H9 (cell line): ENCODE measurements at regions not wholly inside any gene's neighbourhood (a gene's known extent, or its start where the extent isn't known, plus 50 kb on each side); places are given as distances from the start of the nearest gene placed in this dataset.

Source experiments
- DNase-seq: peaks from one replicate; pipeline ENCODE4 v3.0.0-alpha.2; 2017
- H2AFZ ChIP-seq: one replicate; pipeline ENCODE4 v1.6.1; 2013; ENCODE audit warnings: mild to moderate bottlenecking, low read length, control low read depth, moderate library complexity
- H2AK5ac ChIP-seq: 2 replicates; pipeline ENCODE4 v1.6.1; 2013; ENCODE audit warnings: low read length, control low read depth, mixed read lengths; ENCODE audit not compliant: insufficient read length
- H2BK120ac ChIP-seq: one replicate; pipeline ENCODE4 v1.6.1; 2013; ENCODE audit warnings: low read depth, mild to moderate bottlenecking, low read length, control low read depth, inconsistent platforms; ENCODE audit not compliant: poor library complexity, severe bottlenecking
- H2BK12ac ChIP-seq: 2 replicates; pipeline ENCODE4 v1.6.1; 2013; ENCODE audit warnings: low read length, control low read depth, mixed read lengths, low read depth; ENCODE audit not compliant: insufficient read length
- H2BK15ac ChIP-seq: 2 replicates; pipeline ENCODE4 v1.6.1; 2013; ENCODE audit warnings: low read depth, low read length, control low read depth
- H2BK20ac ChIP-seq: one replicate; pipeline ENCODE4 v1.6.1; 2013; ENCODE audit warnings: low read depth, mild to moderate bottlenecking, low read length, control low read depth, inconsistent platforms; ENCODE audit not compliant: poor library complexity, severe bottlenecking
- H2BK5ac ChIP-seq: 2 replicates; pipeline ENCODE4 v1.6.1; 2013; ENCODE audit warnings: low read length, control low read depth, mixed read lengths; ENCODE audit not compliant: insufficient read length
- H3K14ac ChIP-seq: 2 replicates; pipeline ENCODE4 v1.6.1; 2013; ENCODE audit warnings: low read length, control low read depth; ENCODE audit not compliant: insufficient read depth
- H3K18ac ChIP-seq: 2 replicates; pipeline ENCODE4 v1.6.1; 2013; ENCODE audit warnings: low read depth, mild to moderate bottlenecking, mixed read lengths, low read length, control low read depth; ENCODE audit not compliant: insufficient read length
- H3K23ac ChIP-seq: 2 replicates; pipeline ENCODE4 v1.6.1; 2013; ENCODE audit warnings: low read length, control low read depth, mixed read lengths, low read depth; ENCODE audit not compliant: insufficient read length
- H3K23me2 ChIP-seq: 2 replicates; pipeline ENCODE4 v1.6.1; 2013; ENCODE audit warnings: low read depth, mild to moderate bottlenecking, mixed read lengths, low read length, control low read depth; ENCODE audit not compliant: insufficient read length, poor library complexity, severe bottlenecking
- H3K27ac ChIP-seq: 2 replicates; pipeline ENCODE4 v1.5.1; 2013; ENCODE audit warnings: low read length, control low read depth, mixed read lengths, low read depth; ENCODE audit not compliant: insufficient read length
- H3K27me3 ChIP-seq: 2 replicates; pipeline ENCODE4 v1.6.1; 2013; ENCODE audit warnings: low read length, control low read depth, inconsistent platforms; ENCODE audit not compliant: insufficient read depth
- H3K4ac ChIP-seq: 2 replicates; pipeline ENCODE4 v1.6.1; 2013; ENCODE audit warnings: low read depth, mild to moderate bottlenecking, control low read depth, inconsistent platforms, low read length, moderate library complexity
- H3K4me1 ChIP-seq: 2 replicates; pipeline ENCODE4 v1.6.1; 2013; ENCODE audit warnings: low read length, control low read depth, inconsistent platforms; ENCODE audit not compliant: insufficient read depth
- H3K4me2 ChIP-seq: 2 replicates; pipeline ENCODE4 v1.6.1; 2013; ENCODE audit warnings: low read length, control low read depth, mixed read lengths; ENCODE audit not compliant: insufficient read length, insufficient read depth
- H3K56ac ChIP-seq: 2 replicates; pipeline ENCODE4 v1.6.1; 2013; ENCODE audit warnings: low read depth, mild to moderate bottlenecking, mixed read lengths, low read length, control low read depth; ENCODE audit not compliant: insufficient read length
- H3K79me1 ChIP-seq: 2 replicates; pipeline ENCODE4 v1.6.1; 2013; ENCODE audit warnings: low read depth, mild to moderate bottlenecking, moderate library complexity, low read length, control low read depth, inconsistent platforms; ENCODE audit not compliant: insufficient read depth, poor library complexity, severe bottlenecking
- H3K79me2 ChIP-seq: 2 replicates; pipeline ENCODE4 v1.6.1; 2013; ENCODE audit warnings: low read length, control low read depth, inconsistent platforms; ENCODE audit not compliant: insufficient read depth
- H3K9ac ChIP-seq: 2 replicates; pipeline ENCODE4 v1.6.1; 2013; ENCODE audit warnings: low read length, control low read depth, mixed read lengths; ENCODE audit not compliant: insufficient read length; ENCODE audit errors: extremely low read depth
- H3K9me3 ChIP-seq: one replicate; pipeline ENCODE4 v1.6.1; 2013; ENCODE audit warnings: low read depth, low read length, inconsistent platforms; ENCODE audit not compliant: control insufficient read depth
- H3T11ph ChIP-seq: one replicate; pipeline ENCODE4 v1.6.1; 2013; ENCODE audit warnings: mild to moderate bottlenecking, low read length, control low read depth, inconsistent platforms
- H4K20me1 ChIP-seq: one replicate; pipeline ENCODE4 v1.6.1; 2013; ENCODE audit not compliant: control insufficient read depth, insufficient read length, insufficient read depth
- H4K5ac ChIP-seq: 2 replicates; pipeline ENCODE4 v1.6.1; 2013; ENCODE audit warnings: low read depth, mild to moderate bottlenecking, mixed read lengths, low read length, control low read depth; ENCODE audit not compliant: insufficient read length
- H4K8ac ChIP-seq: replicated peaks from 2 replicates; pipeline ENCODE4 v1.6.1; 2013; ENCODE audit warnings: low read length, control low read depth, mixed read lengths, low read depth; ENCODE audit not compliant: insufficient read length
- H4K91ac ChIP-seq: 2 replicates; pipeline ENCODE4 v1.6.1; 2013; ENCODE audit warnings: low read depth, mild to moderate bottlenecking, moderate library complexity, mixed read lengths, low read length, control low read depth; ENCODE audit not compliant: insufficient read length
- H3K27ac Mint-ChIP-seq, 3 experiments: 2 replicates in 2 of 3; 3 replicates in 1 of 3; pipeline ENCODE4 v1.8.0; 2020 to 2021; ENCODE audit warnings: mixed read lengths in 3 of 3, mild to moderate bottlenecking in 1 of 3, moderate library complexity in 1 of 3
- H3K27me3 Mint-ChIP-seq: 2 replicates; pipeline ENCODE4 v1.8.0; 2021; ENCODE audit warnings: low read depth, mild to moderate bottlenecking, moderate library complexity, mixed read lengths
- H3K36me3 Mint-ChIP-seq, 3 experiments: 2 replicates in 2 of 3; 3 replicates in 1 of 3; pipeline ENCODE4 v1.8.0; 2020 to 2021; ENCODE audit warnings: low read depth in 3 of 3, mixed read lengths in 3 of 3; ENCODE audit not compliant: insufficient read depth in 1 of 3
- H3K4me1 Mint-ChIP-seq, 2 experiments: 2 replicates each; pipeline ENCODE4 v1.8.0; 2020; ENCODE audit warnings: mixed read lengths in 2 of 2
- H3K4me3 Mint-ChIP-seq, 2 experiments: 2 replicates in 1 of 2; 3 replicates in 1 of 2; pipeline ENCODE4 v1.8.0; 2020 to 2021; ENCODE audit warnings: mild to moderate bottlenecking in 2 of 2, mixed read lengths in 2 of 2, moderate library complexity in 1 of 2
- H3K9me3 Mint-ChIP-seq, 2 experiments: 2 replicates in 1 of 2; 3 replicates in 1 of 2; pipeline ENCODE4 v1.8.0; 2020; ENCODE audit warnings: mild to moderate bottlenecking in 2 of 2, mixed read lengths in 2 of 2, moderate library complexity in 1 of 2
- CTCF ChIP-seq: fragments of 200-600 bp; sonication (generic); conservative IDR thresholded peaks from 3 replicates; pipeline ENCODE4 v1.8.0; 2021; ENCODE audit warnings: antibody characterized with exemption, mild to moderate bottlenecking

GRCh38 chr17:70422862-70423261 lies 253.5 kb downstream of the KCNJ2 start:
- H3K27me3 Mint-ChIP-seq = no peaks in the 10 kb centered on the region
- Histone ChIP-seq H2BK20ac (no peak overlapping the region), H3K27ac (no peak overlapping the region), H3K4me2 (no peak overlapping the region), H4K8ac (no peak overlapping the region), H3K4ac (no peak overlapping the region), H2AK5ac (no peak overlapping the region), H3K9me3 (no peaks in the 10 kb centered on the region), H3K79me2 (no peaks in the 10 kb centered on the region), H3K27me3 (no peaks in the 10 kb centered on the region), H3K56ac (no peak overlapping the region), H3K9ac (no peak overlapping the region), H4K20me1 (no peaks in the 10 kb centered on the region), H3T11ph (no peak overlapping the region), H3K4me1 (no peaks in the 10 kb centered on the region), H3K79me1 (no peaks in the 10 kb centered on the region), H2AFZ (no peak overlapping the region), H3K23ac (no peak overlapping the region), H2BK12ac (no peak overlapping the region), H2BK15ac (no peak overlapping the region), H3K23me2 (no peaks in the 10 kb centered on the region), H4K91ac (no peak overlapping the region), H2BK120ac (no peak overlapping the region), H3K14ac (no peak overlapping the region), H4K5ac (no peak overlapping the region), H2BK5ac (no peak overlapping the region), H3K18ac (no peak overlapping the region)
- H3K4me1 Mint-ChIP-seq = peaks cover 4 to 8% of the 10 kb centered on the region in 2 experiments
- H3K36me3 Mint-ChIP-seq = no peaks in the 10 kb centered on the region
- H3K9me3 Mint-ChIP-seq = no peaks in the 10 kb centered on the region
- no peak for DNase-seq
- H3K27ac Mint-ChIP-seq = no peak overlapping the region
- no peak overlapping the region for H3K4me3 Mint-ChIP-seq
- TF ChIP-seq CTCF = no peak
